K562 (cell line): ENCODE measurements at regions not wholly inside any gene's neighbourhood (a gene's known extent, or its start where the extent isn't known, plus 50 kb on each side); places are given as distances from the start of the nearest gene placed in this dataset.

ENCODE experiments used
- TCF3 ChIP-seq: sonication (generic); formaldehyde crosslinking; IDR thresholded peaks from 2 replicates; pipeline ENCODE4 v1.4.0; 2020; ENCODE audit warnings: mild to moderate bottlenecking, missing genetic modification reagents
- ZFP1 ChIP-seq: fragments of 450-650 bp; formaldehyde crosslinking; IDR thresholded peaks from 2 replicates; pipeline ENCODE4 v1.4.0; 2020; ENCODE audit warnings: mild to moderate bottlenecking, mixed read lengths
- ZZZ3 ChIP-seq: fragments of 450-650 bp; IDR thresholded peaks from 2 replicates; pipeline ENCODE4 v1.6.1; 2016; ENCODE audit warnings: antibody characterized with exemption, mild to moderate bottlenecking, moderate library complexity

DNA sequence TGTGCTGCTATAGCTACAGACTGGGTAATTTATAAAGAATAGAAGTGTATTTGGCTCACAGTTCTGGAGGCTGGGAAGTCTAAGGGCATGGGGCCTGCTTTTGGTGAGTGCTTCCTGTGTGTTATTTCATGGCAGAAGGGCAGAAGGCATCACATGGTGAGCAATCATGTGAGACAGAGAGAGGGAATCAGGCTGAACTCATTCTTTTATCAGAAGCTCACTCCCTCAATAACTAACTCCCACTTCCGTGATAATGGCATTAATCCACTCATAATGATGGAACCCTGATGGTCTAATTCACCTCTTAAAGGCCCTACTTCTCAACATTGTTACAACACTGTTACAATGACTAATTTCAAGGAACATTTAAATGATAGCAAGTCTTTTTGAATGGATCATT is 129.4 kb downstream of the FAT4 start:
- no peak for TF ChIP-seq ZFP1 (CRISPR knock-in tag)
- TF ChIP-seq TCF3 (CRISPR knock-in tag): no peak
- no peak for TF ChIP-seq ZZZ3
